GM23338 (cell line): ENCODE measurements at regions not wholly inside any gene's neighbourhood (a gene's known extent, or its start where the extent isn't known, plus 50 kb on each side); places are given as distances from the start of the nearest gene placed in this dataset.

Experiments
- ATAC-seq: fragments of 200-7000 bp; cut with Tn5 transposase; 3 replicates; pipeline ENCODE4 v1.9.1; 2020
- DNase-seq: peaks from one replicate; pipeline ENCODE4 v3.0.0-alpha.2; 2015; ENCODE audit warnings: low spot score
- H2AFZ ChIP-seq: fragments of 200-600 bp; sonication (generic); 2 replicates; pipeline ENCODE4 v1.8.0; 2016; ENCODE audit warnings: antibody characterized with exemption, mild to moderate bottlenecking, moderate library complexity
- H3F3A ChIP-seq: fragments of 200-600 bp; sonication (generic); replicated peaks from 2 replicates; pipeline ENCODE4 v1.8.0; 2017; ENCODE audit warnings: antibody characterized with exemption, mixed run types, low read depth
- H3K27ac ChIP-seq: fragments of 200-600 bp; sonication (generic); 2 replicates; pipeline ENCODE4 v1.6.1; 2016; ENCODE audit warnings: low read depth
- H3K27me3 ChIP-seq: fragments of 200-600 bp; sonication (generic); 2 replicates; pipeline ENCODE4 v1.8.0; 2016; ENCODE audit warnings: mild to moderate bottlenecking, mixed run types, moderate library complexity; ENCODE audit not compliant: insufficient read depth
- H3K36me3 ChIP-seq: fragments of 200-600 bp; sonication (generic); 2 replicates; pipeline ENCODE4 v1.8.0; 2016; ENCODE audit warnings: mild to moderate bottlenecking; ENCODE audit not compliant: insufficient read depth
- H3K4me1 ChIP-seq: fragments of 200-600 bp; sonication (generic); 2 replicates; pipeline ENCODE4 v1.8.0; 2016; ENCODE audit warnings: mild to moderate bottlenecking, moderate library complexity; ENCODE audit not compliant: insufficient read depth
- H3K4me2 ChIP-seq: fragments of 200-600 bp; sonication (generic); 2 replicates; pipeline ENCODE4 v1.7.1; 2017; ENCODE audit warnings: mixed run types
- H3K4me3 ChIP-seq: fragments of 200-600 bp; sonication (generic); 2 replicates; pipeline ENCODE4 v1.6.1; 2016; ENCODE audit warnings: mixed run types
- H3K79me2 ChIP-seq: fragments of 200-600 bp; sonication (generic); replicated peaks from 2 replicates; pipeline ENCODE4 v1.8.0; 2017; ENCODE audit warnings: mild to moderate bottlenecking; ENCODE audit not compliant: insufficient read depth
- H3K9me2 ChIP-seq: fragments of 200-600 bp; sonication (generic); 2 replicates; pipeline ENCODE4 v1.8.0; 2017; ENCODE audit not compliant: insufficient read depth
- H4K20me1 ChIP-seq: fragments of 200-600 bp; sonication (generic); replicated peaks from 2 replicates; pipeline ENCODE4 v1.8.0; 2017; ENCODE audit warnings: mild to moderate bottlenecking; ENCODE audit not compliant: insufficient read depth
- H3K27ac Mint-ChIP-seq: 2 replicates; pipeline ENCODE4 v1.8.0; 2020; ENCODE audit warnings: inconsistent platforms, mild to moderate bottlenecking, moderate library complexity, mixed read lengths
- H3K27me3 Mint-ChIP-seq: 3 replicates; pipeline ENCODE4 v1.8.0; 2022; ENCODE audit warnings: low read depth, mild to moderate bottlenecking, moderate library complexity, mixed read lengths, inconsistent platforms; ENCODE audit not compliant: insufficient read depth, poor library complexity
- H3K36me3 Mint-ChIP-seq: 3 replicates; pipeline ENCODE4 v1.8.0; 2021; ENCODE audit warnings: low read depth, mild to moderate bottlenecking, inconsistent platforms, moderate library complexity, mixed read lengths
- H3K4me1 Mint-ChIP-seq: 3 replicates; pipeline ENCODE4 v1.8.0; 2020; ENCODE audit warnings: mild to moderate bottlenecking, inconsistent platforms, mixed read lengths
- H3K4me3 Mint-ChIP-seq: 3 replicates; pipeline ENCODE4 v1.8.0; 2021; ENCODE audit warnings: moderate library complexity, mild to moderate bottlenecking, inconsistent platforms, mixed read lengths
- H3K9me3 Mint-ChIP-seq: 3 replicates; pipeline ENCODE4 v1.8.0; 2020; ENCODE audit warnings: moderate library complexity, mild to moderate bottlenecking, inconsistent platforms, mixed read lengths
- CREB1 ChIP-seq: fragments of 250-450 bp; sonication (Bioruptor Pico); IDR thresholded peaks from 2 replicates; pipeline ENCODE4 v1.5.0; 2020; ENCODE audit warnings: low read depth, mild to moderate bottlenecking, moderate library complexity
- CTCF ChIP-seq, 2 experiments: fragments of 200-600 bp in 1 of 2; sonication (generic) in 1 of 2; conservative IDR thresholded peaks; 2 replicates each; pipeline versions ENCODE4 v1.5.1 to v1.6.1; 2016 to 2017; ENCODE audit warnings: antibody characterized with exemption in 2 of 2, low read depth in 2 of 2, mild to moderate bottlenecking in 2 of 2, moderate library complexity in 1 of 2
- ETS1 ChIP-seq: IDR thresholded peaks from 2 replicates; pipeline ENCODE4 v1.6.1; 2016; ENCODE audit warnings: antibody characterized with exemption
- EZH2 ChIP-seq: fragments of 200-600 bp; sonication (generic); IDR thresholded peaks from one replicate; pipeline ENCODE4 v1.8.0; 2017; ENCODE audit warnings: antibody characterized with exemption, mild to moderate bottlenecking, low read depth; ENCODE audit not compliant: unreplicated experiment
- EZH2phosphoT487 ChIP-seq: fragments of 200-600 bp; sonication (generic); IDR thresholded peaks from one replicate; pipeline ENCODE4 v1.8.1; 2018; ENCODE audit warnings: antibody characterized with exemption; ENCODE audit not compliant: unreplicated experiment
- JUNB ChIP-seq: IDR thresholded peaks from one replicate; pipeline ENCODE4 v1.6.1; 2016; ENCODE audit warnings: antibody characterized with exemption; ENCODE audit not compliant: unreplicated experiment
- NANOG ChIP-seq: IDR thresholded peaks from 2 replicates; pipeline ENCODE4 v1.6.1; 2016; ENCODE audit warnings: antibody characterized with exemption, borderline replicate concordance
- POLR2AphosphoS5 ChIP-seq: IDR thresholded peaks from 2 replicates; pipeline ENCODE4 v1.6.1; 2016; ENCODE audit warnings: antibody characterized with exemption, low read depth
- REST ChIP-seq: IDR thresholded peaks from one replicate; pipeline ENCODE4 v1.6.1; 2018; ENCODE audit warnings: antibody characterized with exemption; ENCODE audit not compliant: unreplicated experiment
- STAT1 ChIP-seq: IDR thresholded peaks from one replicate; pipeline ENCODE4 v1.6.1; 2016; ENCODE audit warnings: antibody characterized with exemption; ENCODE audit not compliant: unreplicated experiment
- ZNF114 ChIP-seq: fragments of 250-450 bp; sonication (Bioruptor Pico); IDR thresholded peaks from 2 replicates; pipeline ENCODE4 v1.5.0; 2020; ENCODE audit warnings: mild to moderate bottlenecking, moderate library complexity
- ZNF331 ChIP-seq: fragments of 250-450 bp; sonication (Bioruptor Pico); IDR thresholded peaks from 2 replicates; pipeline ENCODE4 v1.5.0; 2020; ENCODE audit warnings: low read depth, mild to moderate bottlenecking, moderate library complexity
- TF ChIP-seq, protein P1 (sequence below): fragments of 250-450 bp; sonication (Bioruptor Pico); IDR thresholded peaks from 2 replicates; pipeline ENCODE4 v1.5.0; 2020; ENCODE audit warnings: mild to moderate bottlenecking, moderate library complexity

DNA sequence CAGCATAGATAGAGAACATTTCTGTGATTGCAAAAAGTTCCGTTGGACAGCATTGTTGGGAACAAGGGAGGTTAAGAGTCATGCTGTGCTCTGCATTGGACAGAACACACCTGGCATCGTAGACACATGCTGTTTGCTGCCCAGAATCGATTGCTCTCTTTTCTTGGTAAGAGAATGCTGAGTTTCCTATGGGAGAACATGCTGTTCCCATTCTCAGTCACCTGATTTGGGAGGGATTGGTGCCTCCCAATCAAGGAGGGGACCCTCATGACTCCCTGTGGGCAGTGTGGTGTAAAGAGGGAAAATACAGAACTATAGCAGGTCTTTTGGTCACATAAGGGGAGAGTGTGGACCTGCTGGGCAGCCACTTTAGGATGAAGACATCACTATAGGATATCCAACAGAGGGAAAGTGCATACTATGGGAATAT, 555.4 kb upstream of the CLINT1 start:
- no peaks in the 10 kb centered on the region for H3K9me3 Mint-ChIP-seq
- Histone ChIP-seq H3K4me1 (no peaks in the 10 kb centered on the region), H3K79me2 (no peaks in the 10 kb centered on the region), H3K27me3 (no peaks in the 10 kb centered on the region), H2AFZ (no peak overlapping the region), H4K20me1 (no peaks in the 10 kb centered on the region), H3F3A (no peaks in the 10 kb centered on the region), H3K36me3 (no peaks in the 10 kb centered on the region), H3K4me3 (no peak overlapping the region), H3K27ac (no peak overlapping the region), H3K9me2 (0 out of 2 replicates have a peak, but pooled peaks cover 9% of the 10 kb centered on the region), H3K4me2 (no peak overlapping the region)
- TF ChIP-seq ETS1 (no peak), NANOG (no peak), JUNB (no peak), REST (no peak), EZH2 (no peak), POLR2AphosphoS5 (no peak), CREB1 (CRISPR knock-in tag) (no peak), ZNF114 (CRISPR knock-in tag) (no peak), ZNF331 (CRISPR knock-in tag) (no peak), EZH2phosphoT487 (no peak), STAT1 (no peak), CTCF (conservative IDR thresholded peaks at IDR 0.05; ENCODE audit: low read depth in 2 of 2) (no peak)
- TF ChIP-seq, protein P1, sequence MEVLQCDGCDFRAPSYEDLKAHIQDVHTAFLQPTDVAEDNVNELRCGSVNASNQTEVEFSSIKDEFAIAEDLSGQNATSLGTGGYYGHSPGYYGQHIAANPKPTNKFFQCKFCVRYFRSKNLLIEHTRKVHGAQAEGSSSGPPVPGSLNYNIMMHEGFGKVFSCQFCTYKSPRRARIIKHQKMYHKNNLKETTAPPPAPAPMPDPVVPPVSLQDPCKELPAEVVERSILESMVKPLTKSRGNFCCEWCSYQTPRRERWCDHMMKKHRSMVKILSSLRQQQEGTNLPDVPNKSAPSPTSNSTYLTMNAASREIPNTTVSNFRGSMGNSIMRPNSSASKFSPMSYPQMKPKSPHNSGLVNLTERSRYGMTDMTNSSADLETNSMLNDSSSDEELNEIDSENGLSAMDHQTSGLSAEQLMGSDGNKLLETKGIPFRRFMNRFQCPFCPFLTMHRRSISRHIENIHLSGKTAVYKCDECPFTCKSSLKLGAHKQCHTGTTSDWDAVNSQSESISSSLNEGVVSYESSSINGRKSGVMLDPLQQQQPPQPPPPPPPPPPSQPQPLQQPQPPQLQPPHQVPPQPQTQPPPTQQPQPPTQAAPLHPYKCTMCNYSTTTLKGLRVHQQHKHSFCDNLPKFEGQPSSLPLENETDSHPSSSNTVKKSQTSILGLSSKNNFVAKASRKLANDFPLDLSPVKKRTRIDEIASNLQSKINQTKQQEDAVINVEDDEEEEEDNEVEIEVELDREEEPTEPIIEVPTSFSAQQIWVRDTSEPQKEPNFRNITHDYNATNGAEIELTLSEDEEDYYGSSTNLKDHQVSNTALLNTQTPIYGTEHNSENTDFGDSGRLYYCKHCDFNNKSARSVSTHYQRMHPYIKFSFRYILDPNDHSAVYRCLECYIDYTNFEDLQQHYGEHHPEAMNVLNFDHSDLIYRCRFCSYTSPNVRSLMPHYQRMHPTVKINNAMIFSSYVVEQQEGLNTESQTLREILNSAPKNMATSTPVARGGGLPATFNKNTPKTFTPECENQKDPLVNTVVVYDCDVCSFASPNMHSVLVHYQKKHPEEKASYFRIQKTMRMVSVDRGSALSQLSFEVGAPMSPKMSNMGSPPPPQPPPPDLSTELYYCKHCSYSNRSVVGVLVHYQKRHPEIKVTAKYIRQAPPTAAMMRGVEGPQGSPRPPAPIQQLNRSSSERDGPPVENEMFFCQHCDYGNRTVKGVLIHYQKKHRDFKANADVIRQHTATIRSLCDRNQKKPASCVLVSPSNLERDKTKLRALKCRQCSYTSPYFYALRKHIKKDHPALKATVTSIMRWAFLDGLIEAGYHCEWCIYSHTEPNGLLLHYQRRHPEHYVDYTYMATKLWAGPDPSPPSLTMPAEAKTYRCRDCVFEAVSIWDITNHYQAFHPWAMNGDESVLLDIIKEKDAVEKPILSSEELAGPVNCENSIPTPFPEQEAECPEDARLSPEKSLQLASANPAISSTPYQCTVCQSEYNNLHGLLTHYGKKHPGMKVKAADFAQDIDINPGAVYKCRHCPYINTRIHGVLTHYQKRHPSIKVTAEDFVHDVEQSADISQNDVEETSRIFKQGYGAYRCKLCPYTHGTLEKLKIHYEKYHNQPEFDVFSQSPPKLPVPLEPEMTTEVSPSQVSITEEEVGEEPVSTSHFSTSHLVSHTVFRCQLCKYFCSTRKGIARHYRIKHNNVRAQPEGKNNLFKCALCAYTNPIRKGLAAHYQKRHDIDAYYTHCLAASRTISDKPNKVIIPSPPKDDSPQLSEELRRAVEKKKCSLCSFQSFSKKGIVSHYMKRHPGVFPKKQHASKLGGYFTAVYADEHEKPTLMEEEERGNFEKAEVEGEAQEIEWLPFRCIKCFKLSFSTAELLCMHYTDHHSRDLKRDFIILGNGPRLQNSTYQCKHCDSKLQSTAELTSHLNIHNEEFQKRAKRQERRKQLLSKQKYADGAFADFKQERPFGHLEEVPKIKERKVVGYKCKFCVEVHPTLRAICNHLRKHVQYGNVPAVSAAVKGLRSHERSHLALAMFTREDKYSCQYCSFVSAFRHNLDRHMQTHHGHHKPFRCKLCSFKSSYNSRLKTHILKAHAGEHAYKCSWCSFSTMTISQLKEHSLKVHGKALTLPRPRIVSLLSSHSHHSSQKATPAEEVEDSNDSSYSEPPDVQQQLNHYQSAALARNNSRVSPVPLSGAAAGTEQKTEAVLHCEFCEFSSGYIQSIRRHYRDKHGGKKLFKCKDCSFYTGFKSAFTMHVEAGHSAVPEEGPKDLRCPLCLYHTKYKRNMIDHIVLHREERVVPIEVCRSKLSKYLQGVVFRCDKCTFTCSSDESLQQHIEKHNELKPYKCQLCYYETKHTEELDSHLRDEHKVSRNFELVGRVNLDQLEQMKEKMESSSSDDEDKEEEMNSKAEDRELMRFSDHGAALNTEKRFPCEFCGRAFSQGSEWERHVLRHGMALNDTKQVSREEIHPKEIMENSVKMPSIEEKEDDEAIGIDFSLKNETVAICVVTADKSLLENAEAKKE (CRISPR knock-in tag): no peak
- H3K4me3 Mint-ChIP-seq: no peak overlapping the region
- peak overlapping the region; percentile 61; the same call in 1 of the 2 replicates for H3K27ac Mint-ChIP-seq
- no peaks in the 10 kb centered on the region for H3K36me3 Mint-ChIP-seq
- ATAC-seq: no peak
- H3K4me1 Mint-ChIP-seq: no peaks in the 10 kb centered on the region
- H3K27me3 Mint-ChIP-seq: no peaks in the 10 kb centered on the region
- DNase-seq: no peak
